Pancreas (tissue), 10 donors: ENCODE measurements at regions not wholly inside any gene's neighbourhood (a gene's known extent, or its start where the extent isn't known, plus 50 kb on each side); places are given as distances from the start of the nearest gene placed in this dataset.
A peak's percentile ranks its signal among the peaks of the same experiment; 100 is the strongest.

Experiments
- ATAC-seq, 4 donors: fragments of 200-7000 bp; cut with Tn5 transposase; one replicate each; pipeline versions ENCODE4 v1.8.0 to v1.9.1; 2020; ENCODE audit warnings: mild to moderate bottlenecking in 4 of 4, moderate library complexity in 4 of 4
- DNase-seq, 6 donors: peaks; one replicate each; pipeline ENCODE4 v3.0.0-alpha.2; 2020
- FAIRE-seq: peaks from 2 replicates; lab custom pipeline; 2012; peaks lifted over from hg19 to GRCh38; lab: Jason Lieb, UNC
- H3K27ac ChIP-seq, 4 donors: fragments of 200-600 bp; sonication (generic); 1 replicate in 3 of 4; 2 replicates in 1 of 4; pipeline versions ENCODE4 v1.5.0 to v1.8.0; 2020
- H3K27me3 ChIP-seq, 4 donors: fragments of 200-600 bp; one replicate each; pipeline ENCODE4 v1.8.0; 2021
- H3K36me3 ChIP-seq, 3 donors: fragments of 200-600 bp; sonication (generic) in 1 of 3; one replicate each; pipeline versions ENCODE4 v1.5.0 to v1.8.0; 2020 to 2021
- H3K4me1 ChIP-seq, 3 donors: fragments of 200-600 bp; one replicate each; pipeline ENCODE4 v1.8.0; 2021
- H3K4me3 ChIP-seq, 4 donors: fragments of 200-600 bp; sonication (generic) in 2 of 4; one replicate each; pipeline versions ENCODE4 v1.5.0 to v1.8.0; 2020 to 2021
- H3K9me3 ChIP-seq, 4 donors: fragments of 200-600 bp; one replicate each; pipeline ENCODE4 v1.8.0; 2021
- WGBS, 2 donors: extraction: QIAGEN DNeasy Blood & Tissue Kit; methylation state at CpG; one replicate each; pipeline ENCODE4 v1.1.7; 2013; 5-methylcytosine and 5-hydroxymethylcytosine counted together
- intact Hi-C, 3 donors: fragments of 100-400 bp; cut with DNase I; formaldehyde crosslinking; loops; one replicate each; pipeline versions ENCODE4 v1.11.1 to v1.14.2; 2022
- TF ChIP-seq, protein P1 (sequence below), 4 donors: fragments of 200-600 bp; sonication (generic) in 3 of 4; IDR thresholded peaks; one replicate each; pipeline versions ENCODE4 v1.5.0 to v1.8.0; 2021; ENCODE audit warnings: antibody characterized with exemption in 4 of 4
- donor health status: healthy with polysubstance abuse.
- donor health status: DM: no; HTN: no; CAD: no; lungs with moderate emphysema.
- donor health status: DM: no; HTN: no; CAD: no.
- donor health status: control.
- donor health status: control.
- donor health status: Bipolar disorder and iron deficiency.
- donor health status: DM: yes; HTN: yes; CAD: no.
- donor health status: DM: no; HTN: no; CAD: no.
- donor health status: DM: no; HTN: no; CAD: no.
- donor health status: DM: yes; HTN: yes; CAD: no.

DNA sequence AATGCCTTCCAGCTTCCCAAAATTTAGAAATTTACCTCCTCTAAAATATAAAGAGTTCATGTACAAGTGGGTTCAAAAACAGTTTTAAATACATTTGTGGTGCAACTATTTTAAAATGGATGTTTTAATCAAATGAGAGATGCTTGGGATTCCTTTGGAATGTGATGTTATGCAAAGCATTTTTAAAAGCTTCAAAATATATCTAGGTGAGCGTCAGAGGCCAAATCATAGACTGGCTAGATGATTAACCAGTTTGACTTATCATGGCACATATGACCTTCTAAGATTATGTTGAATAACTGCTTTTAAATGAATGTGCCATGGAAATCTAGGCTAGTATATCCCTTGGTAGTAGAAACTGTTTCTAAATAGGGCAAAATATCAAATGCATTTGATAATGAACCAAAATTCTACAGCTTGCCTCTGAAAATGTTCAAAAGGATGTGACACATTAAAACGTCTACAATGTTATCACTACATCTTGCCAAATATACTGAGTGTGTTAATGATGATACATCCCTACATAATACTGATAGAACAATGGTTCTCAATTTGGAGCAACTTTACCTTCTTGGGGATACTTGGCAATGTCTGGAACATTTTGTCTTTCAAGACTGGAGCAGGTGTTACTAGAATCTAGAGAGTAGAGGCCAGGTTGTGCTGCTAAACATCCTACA is 650.9 kb upstream of the ADGRL2 start:
- no peaks in the 10 kb centered on the region for H3K9me3 ChIP-seq
- H3K27ac ChIP-seq: no peak overlapping the region
- no peaks in the 10 kb centered on the region for H3K4me1 ChIP-seq
- TF ChIP-seq, protein P1, sequence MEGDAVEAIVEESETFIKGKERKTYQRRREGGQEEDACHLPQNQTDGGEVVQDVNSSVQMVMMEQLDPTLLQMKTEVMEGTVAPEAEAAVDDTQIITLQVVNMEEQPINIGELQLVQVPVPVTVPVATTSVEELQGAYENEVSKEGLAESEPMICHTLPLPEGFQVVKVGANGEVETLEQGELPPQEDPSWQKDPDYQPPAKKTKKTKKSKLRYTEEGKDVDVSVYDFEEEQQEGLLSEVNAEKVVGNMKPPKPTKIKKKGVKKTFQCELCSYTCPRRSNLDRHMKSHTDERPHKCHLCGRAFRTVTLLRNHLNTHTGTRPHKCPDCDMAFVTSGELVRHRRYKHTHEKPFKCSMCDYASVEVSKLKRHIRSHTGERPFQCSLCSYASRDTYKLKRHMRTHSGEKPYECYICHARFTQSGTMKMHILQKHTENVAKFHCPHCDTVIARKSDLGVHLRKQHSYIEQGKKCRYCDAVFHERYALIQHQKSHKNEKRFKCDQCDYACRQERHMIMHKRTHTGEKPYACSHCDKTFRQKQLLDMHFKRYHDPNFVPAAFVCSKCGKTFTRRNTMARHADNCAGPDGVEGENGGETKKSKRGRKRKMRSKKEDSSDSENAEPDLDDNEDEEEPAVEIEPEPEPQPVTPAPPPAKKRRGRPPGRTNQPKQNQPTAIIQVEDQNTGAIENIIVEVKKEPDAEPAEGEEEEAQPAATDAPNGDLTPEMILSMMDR (IDR thresholded peaks at IDR 0.05): no peak
- ATAC-seq (no peak), DNase-seq (no peak), FAIRE-seq (no peak)
- no peaks in the 10 kb centered on the region for H3K36me3 ChIP-seq
- 13 to 25% methylated on average over 2 of the region's 2 CpGs for WGBS, 2 donors
- intact Hi-C loops: no loop called here
- no peak overlapping the region for H3K4me3 ChIP-seq
- H3K27me3 ChIP-seq: no peaks in the 10 kb centered on the region

DNA sequence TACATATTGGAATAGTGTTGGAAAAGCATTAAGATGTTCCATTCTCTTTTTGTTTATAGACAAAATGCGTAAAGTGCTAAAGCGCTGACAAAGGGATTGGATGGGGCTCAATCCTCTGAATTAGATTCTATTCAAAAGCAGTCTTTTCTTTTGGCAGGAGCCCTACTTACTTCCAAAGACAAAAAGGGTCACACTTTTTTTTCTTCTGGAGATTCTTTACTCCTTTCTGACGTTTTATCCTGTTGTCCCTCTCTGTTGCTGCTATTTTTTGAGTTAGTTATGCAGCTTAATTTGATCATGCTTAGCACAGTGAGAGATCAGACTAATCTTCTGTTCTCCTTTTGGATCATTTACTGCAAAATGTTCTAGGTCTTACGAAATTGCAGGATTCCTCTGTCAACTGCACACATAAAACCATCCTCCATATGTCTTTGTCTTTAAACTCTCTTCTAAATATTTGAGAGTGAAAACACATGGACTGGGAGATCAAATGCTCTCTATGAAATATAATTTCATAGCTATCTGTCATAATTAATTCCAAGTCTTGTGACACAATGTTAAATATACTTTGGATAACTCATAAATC is 656.4 kb upstream of the ADGRL2 start:
- 59 to 76% methylated on average over 4 of the region's 4 CpGs for WGBS, 2 donors
- Histone ChIP-seq H3K4me1 (no peaks in the 10 kb centered on the region), H3K9me3 (no peaks in the 10 kb centered on the region), H3K27me3 (no peaks in the 10 kb centered on the region), H3K4me3 (no peak overlapping the region), H3K36me3 (no peaks in the 10 kb centered on the region), H3K27ac (no peak overlapping the region)
- ATAC-seq (no peak), FAIRE-seq (no peak), DNase-seq (no peak)
- TF ChIP-seq, protein P1 (IDR thresholded peaks at IDR 0.05): no peak
- intact Hi-C loops: no loop called here

DNA sequence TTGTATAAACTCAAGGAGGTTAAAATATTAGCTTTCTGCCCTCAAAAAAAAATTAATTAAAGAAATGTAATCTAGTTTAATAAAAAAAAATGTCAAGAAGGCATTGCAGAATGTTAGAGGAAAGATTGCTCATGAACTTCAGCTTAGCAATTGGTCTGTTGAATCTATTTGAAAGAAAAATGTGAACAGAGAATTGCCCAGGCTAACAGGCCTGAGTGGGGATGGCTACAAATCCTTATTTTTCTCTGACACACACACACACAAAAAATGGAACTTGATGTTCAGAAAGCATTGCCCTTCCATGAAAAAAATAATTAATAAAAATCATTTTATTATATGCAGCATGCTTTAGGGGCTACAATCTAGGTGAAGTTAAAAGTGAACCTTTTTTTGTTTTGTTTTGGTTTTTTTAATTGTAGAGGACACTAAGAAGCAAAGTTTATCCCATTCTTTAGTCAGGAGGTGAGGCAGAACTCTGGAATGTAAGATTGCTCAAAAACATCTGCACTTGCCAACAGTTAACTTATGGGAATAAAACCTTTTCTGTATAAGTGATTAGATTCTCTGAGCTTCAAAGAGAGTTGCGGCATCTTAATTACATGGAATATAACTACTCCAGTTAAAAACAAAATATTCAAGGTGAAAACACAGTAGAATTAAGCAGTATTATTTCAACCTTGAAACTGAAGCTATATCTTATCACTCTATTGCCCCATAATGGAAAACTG is 658.5 kb upstream of the ADGRL2 start:
- Histone ChIP-seq H3K4me3 (no peak overlapping the region), H3K9me3 (no peaks in the 10 kb centered on the region), H3K36me3 (no peaks in the 10 kb centered on the region), H3K27ac (no peak overlapping the region), H3K27me3 (no peaks in the 10 kb centered on the region), H3K4me1 (no peaks in the 10 kb centered on the region)
- intact Hi-C loops: no loop called here
- FAIRE-seq: no peak
- 32 to 43% methylated on average over 1 of the region's 1 CpG for WGBS, 2 donors
- DNase-seq: no peak
- peak in 1 of 4 donors; percentile 46 for ATAC-seq
- TF ChIP-seq, protein P1 (IDR thresholded peaks at IDR 0.05): no peak

DNA sequence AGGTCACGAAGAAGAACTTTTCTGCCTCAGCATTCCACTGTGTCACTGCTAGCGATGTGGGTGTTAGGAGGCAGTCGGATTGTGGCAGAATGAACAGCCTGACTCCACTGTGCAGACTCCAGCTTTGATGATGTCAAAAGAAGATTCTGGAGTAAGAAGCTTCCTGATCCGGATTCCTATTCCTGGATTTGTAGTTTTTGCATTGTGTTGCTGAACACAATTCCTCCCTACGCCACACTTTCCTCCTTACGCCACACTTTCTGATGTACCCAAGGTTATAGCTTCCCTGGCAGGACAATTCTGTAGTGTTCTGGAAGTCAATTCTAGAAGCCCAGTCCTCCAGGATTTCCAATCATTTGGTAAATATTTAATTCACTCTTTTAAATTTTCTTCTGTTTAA is 665.2 kb upstream of the ADGRL2 start:
- intact Hi-C loops: no loop called here
- WGBS, 2 donors: 69 to 77% methylated on average over 6 of the region's 6 CpGs

More for the DNA sequence above, 665.2 kb upstream of the ADGRL2 start:
- FAIRE-seq: no peak
- DNase-seq: no peak
- ATAC-seq: no peak
- H3K9me3 ChIP-seq: no peaks in the 10 kb centered on the region
- H3K36me3 ChIP-seq: no peaks in the 10 kb centered on the region
- no peaks in the 10 kb centered on the region for H3K27me3 ChIP-seq
- no peak overlapping the region for H3K4me3 ChIP-seq
- H3K27ac ChIP-seq: no peak overlapping the region
- no peaks in the 10 kb centered on the region for H3K4me1 ChIP-seq
- TF ChIP-seq, protein P1 (IDR thresholded peaks at IDR 0.05): no peak
